Colonic mucosa (tissue), 4 donors: ENCODE measurements at regions not wholly inside any gene's neighbourhood (a gene's known extent, or its start where the extent isn't known, plus 50 kb on each side); places are given as distances from the start of the nearest gene placed in this dataset.

Source experiments
- DNase-seq: peaks from one replicate; pipeline ENCODE4 v3.0.0-alpha.2; 2020
- H3K27ac ChIP-seq: fragments of 200-600 bp; one replicate; pipeline ENCODE4 v1.8.0; 2021
- H3K27me3 ChIP-seq: fragments of 200-600 bp; one replicate; pipeline ENCODE4 v1.8.0; 2021
- H3K36me3 ChIP-seq: fragments of 200-600 bp; one replicate; pipeline ENCODE4 v1.8.0; 2021
- H3K4me1 ChIP-seq: fragments of 200-600 bp; one replicate; pipeline ENCODE4 v1.8.0; 2021; ENCODE audit warnings: mild to moderate bottlenecking
- H3K4me3 ChIP-seq: fragments of 200-600 bp; one replicate; pipeline ENCODE4 v1.8.0; 2021
- H3K9ac ChIP-seq, 2 donors: one replicate each; pipeline ENCODE4 v1.7.0; 2013; ENCODE audit warnings: control low read depth in 2 of 2, low read depth in 2 of 2, low read length in 2 of 2
- H3K9me3 ChIP-seq: fragments of 200-600 bp; one replicate; pipeline ENCODE4 v1.8.0; 2021
- CTCF ChIP-seq: fragments of 200-600 bp; IDR thresholded peaks from one replicate; pipeline ENCODE4 v1.8.0; 2022; ENCODE audit warnings: antibody characterized with exemption, mild to moderate bottlenecking
- intact Hi-C: fragments of 100-400 bp; cut with DNase I; formaldehyde crosslinking; loops from one replicate; pipeline ENCODE4 v1.14.1; 2022
- donor health status: healthy.
- donor health status: DM: no; HTN: no; CAD: no.
- donor health status: DM: no; HTN: no; CAD: no.

GRCh38 chrX:155767876-155768769, 113.0 kb upstream of the VAMP7 start:
- Histone ChIP-seq H3K4me3 (no peak overlapping the region), H3K27me3 (no peaks in the 10 kb centered on the region), H3K9ac (no peak overlapping the region), H3K27ac (no peak overlapping the region), H3K4me1 (no peaks in the 10 kb centered on the region), H3K9me3 (no peaks in the 10 kb centered on the region), H3K36me3 (no peaks in the 10 kb centered on the region)
- no peak for TF ChIP-seq CTCF
- DNase-seq = no peak
- intact Hi-C loops = no loop called here

- intact Hi-C loops = no loop called here
- no peak for TF ChIP-seq CTCF
- no peaks in the 10 kb centered on the region for H3K9me3 ChIP-seq
- H3K4me1 ChIP-seq = no peaks in the 10 kb centered on the region
- peak overlapping the region; percentile 22 for H3K4me3 ChIP-seq
- no peaks in the 10 kb centered on the region for H3K36me3 ChIP-seq
- peak overlapping the region in 1 of 2 donors; percentile 8 for H3K9ac ChIP-seq
- peak overlapping the region; percentile 47 for H3K27ac ChIP-seq
- H3K27me3 ChIP-seq = no peaks in the 10 kb centered on the region
- DNase-seq = peak; percentile 75
Observed at GRCh38 chrX:155767051-155767875, 113.9 kb upstream of the VAMP7 start.

GRCh38 chrX:155766321-155766720, 114.8 kb upstream of the VAMP7 start:
- H3K27ac ChIP-seq = peak overlapping the region; percentile 47
- no peak for TF ChIP-seq CTCF
- no peak for DNase-seq
- no peaks in the 10 kb centered on the region for H3K4me1 ChIP-seq
- no peaks in the 10 kb centered on the region for H3K36me3 ChIP-seq
- no peak overlapping the region for H3K9ac ChIP-seq
- no peak overlapping the region for H3K4me3 ChIP-seq
- H3K9me3 ChIP-seq = no peaks in the 10 kb centered on the region
- H3K27me3 ChIP-seq = no peaks in the 10 kb centered on the region
- intact Hi-C loops = no loop called here

GRCh38 chrX:155761185-155761584, 120.0 kb upstream of the VAMP7 start:
- Histone ChIP-seq H3K9me3 (no peaks in the 10 kb centered on the region), H3K36me3 (no peaks in the 10 kb centered on the region), H3K4me1 (no peaks in the 10 kb centered on the region), H3K9ac (no peak overlapping the region), H3K27ac (no peak overlapping the region), H3K4me3 (no peak overlapping the region), H3K27me3 (no peaks in the 10 kb centered on the region)
- intact Hi-C loops = no loop called here
- DNase-seq = no peak
- no peak for TF ChIP-seq CTCF

GRCh38 chrX:155757046-155757759, 123.9 kb upstream of the VAMP7 start:
- no peak for DNase-seq
- Histone ChIP-seq H3K27me3 (no peaks in the 10 kb centered on the region), H3K36me3 (no peaks in the 10 kb centered on the region), H3K4me1 (no peaks in the 10 kb centered on the region), H3K27ac (no peak overlapping the region), H3K9ac (no peak overlapping the region), H3K4me3 (no peak overlapping the region), H3K9me3 (no peaks in the 10 kb centered on the region)
- TF ChIP-seq CTCF = no peak
- intact Hi-C loops = no loop called here
